HCT116 (cell line): ENCODE measurements at regions not wholly inside any gene's neighbourhood (a gene's known extent, or its start where the extent isn't known, plus 50 kb on each side); places are given as distances from the start of the nearest gene placed in this dataset.
"Not testable (repeated sequence)": the region's sequence is repeated elsewhere in the genome, so short reads cannot be mapped to it uniquely, and the experiment has no call there.

ENCODE experiments used
- ATAC-seq: fragments of 200-7000 bp; cut with Tn5 transposase; 2 replicates; pipeline ENCODE4 v1.9.1; 2020; ENCODE audit warnings: mild to moderate bottlenecking, moderate library complexity
- BruUV-seq: library from RNA; stranded (reverse); fragments of 400-500 nt; replicated peaks from 2 replicates; lab custom pipeline; 2021; lab: Mats Ljungman, UMichigan
- CTCF ChIA-PET: fragments of 300-600 bp; sonication (Branson Sonifier 250); formaldehyde crosslinking; loops from one replicate; lab custom pipeline; 2021; ENCODE audit warnings: antibody characterized with exemption; lab: Charles Lee
- POLR2A ChIA-PET: fragments of 300-600, 350-600 bp; sonication (Branson Sonifier 250); formaldehyde crosslinking; loops from one replicate; lab custom pipeline; 2021; ENCODE audit warnings: antibody characterized with exemption; lab: Charles Lee
- RAD21 ChIA-PET, 2 experiments: fragments of 300-600 bp; sonication (Branson Sonifier 250); formaldehyde crosslinking; loops; one replicate each; lab custom pipeline; 2023; ENCODE audit warnings: low total read pairs in 2 of 2; ENCODE audit not compliant: uncharacterized antibody in 2 of 2, unreplicated experiment in 2 of 2, low non-redundant PET in 1 of 2; lab: Charles Lee
- DNase-seq: peaks from one replicate; pipeline ENCODE4 v3.0.0-alpha.2; 2010; ENCODE audit warnings: low read depth, low spot score
- H2AFZ ChIP-seq: fragments of 200-600 bp; shearing (Covaris generic), sonication (generic); 2 replicates; pipeline ENCODE4 v1.6.1; 2017; ENCODE audit warnings: low read depth, mixed run types, mixed read lengths, antibody characterized with exemption, low read length; ENCODE audit not compliant: poor library complexity, severe bottlenecking
- H3K27ac ChIP-seq: 2 replicates; pipeline ENCODE4 v1.5.1; 2012; ENCODE audit warnings: low read depth, low read length
- H3K27me3 ChIP-seq: fragments of 200-600 bp; sonication (generic); 2 replicates; pipeline ENCODE4 v1.6.1; 2016; ENCODE audit warnings: mixed run types, low read length, mixed read lengths; ENCODE audit not compliant: insufficient read depth
- H3K36me3 ChIP-seq, 2 experiments: fragments of 200-500 bp in 1 of 2; fragments of 200-600 bp in 1 of 2; sonication (Bioruptor generic) in 1 of 2; sonication (generic) in 1 of 2; 2 replicates each; pipeline versions ENCODE4 v1.5.1 to v1.6.1; 2014 to 2016; ENCODE audit warnings: low read length in 2 of 2, inconsistent platforms in 1 of 2, mixed read lengths in 1 of 2, mixed run types in 1 of 2; ENCODE audit not compliant: insufficient read depth in 2 of 2, control insufficient read depth in 1 of 2
- H3K4me1 ChIP-seq, 2 experiments: fragments of 200-600 bp in 1 of 2; sonication (generic) in 1 of 2; 2 replicates each; pipeline versions ENCODE4 v1.5.1 to v1.6.1; 2012 to 2017; ENCODE audit warnings: low read length in 2 of 2, inconsistent platforms in 1 of 2, mild to moderate bottlenecking in 1 of 2, mixed read lengths in 1 of 2, mixed run types in 1 of 2, moderate library complexity in 1 of 2; ENCODE audit not compliant: insufficient read depth in 2 of 2, control insufficient read depth in 1 of 2
- H3K4me2 ChIP-seq: fragments of 200-600 bp; sonication (generic); 2 replicates; pipeline ENCODE4 v1.6.1; 2017; ENCODE audit warnings: mixed run types, low read length, mixed read lengths
- H3K4me3 ChIP-seq, 2 experiments: fragments of 200-600 bp in 1 of 2; sonication (generic) in 1 of 2; replicated peaks in 1 of 2; 2 replicates each; pipeline ENCODE4 v1.5.1; 2011 to 2016; ENCODE audit warnings: low read length in 2 of 2, control low read depth in 1 of 2, low read depth in 1 of 2, mild to moderate bottlenecking in 1 of 2, mixed read lengths in 1 of 2, mixed run types in 1 of 2
- H3K79me2 ChIP-seq: fragments of 200-600 bp; sonication (generic); 2 replicates; pipeline ENCODE4 v1.6.1; 2017; ENCODE audit warnings: mild to moderate bottlenecking, mixed run types, low read length, moderate library complexity, mixed read lengths; ENCODE audit not compliant: insufficient read depth
- H3K9ac ChIP-seq: fragments of 200-600 bp; sonication (generic); 2 replicates; pipeline ENCODE4 v1.6.1; 2016; ENCODE audit warnings: low read length, mixed read lengths
- H3K9me2 ChIP-seq: fragments of 200-600 bp; sonication (generic), shearing (Covaris generic); 2 replicates; pipeline ENCODE4 v1.6.1; 2017; ENCODE audit warnings: mixed run types, mild to moderate bottlenecking, moderate library complexity; ENCODE audit not compliant: insufficient read depth
- H3K9me3 ChIP-seq, 2 experiments: fragments of 200-500 bp in 1 of 2; fragments of 200-600 bp in 1 of 2; sonication (Bioruptor generic) in 1 of 2; sonication (generic) in 1 of 2; 2 replicates each; pipeline ENCODE4 v1.6.1; 2014 to 2017; ENCODE audit warnings: low read length in 2 of 2, mixed read lengths in 2 of 2, inconsistent platforms in 1 of 2, low read depth in 1 of 2, mild to moderate bottlenecking in 1 of 2, mixed run types in 1 of 2, moderate library complexity in 1 of 2; ENCODE audit not compliant: control insufficient read depth in 1 of 2, insufficient read depth in 1 of 2
- H4K20me1 ChIP-seq: fragments of 200-600 bp; sonication (generic), shearing (Covaris generic); 2 replicates; pipeline ENCODE4 v1.6.1; 2017; ENCODE audit warnings: mixed run types, mild to moderate bottlenecking, moderate library complexity; ENCODE audit not compliant: insufficient read depth
- EZH2phosphoT487 ChIP-seq: fragments of 200-600 bp; IDR thresholded peaks from 2 replicates; pipeline ENCODE4 v1.6.1; 2018; ENCODE audit warnings: antibody characterized with exemption, borderline replicate concordance
- FOSL1 ChIP-seq: IDR thresholded peaks from 2 replicates; pipeline ENCODE4 v1.6.1; 2012; ENCODE audit warnings: low read depth
- JUND ChIP-seq: IDR thresholded peaks from 2 replicates; pipeline ENCODE4 v1.6.1; 2012
- ZBTB33 ChIP-seq: IDR thresholded peaks from 2 replicates; pipeline ENCODE4 v1.6.1; 2011; ENCODE audit warnings: mild to moderate bottlenecking, low read length, moderate library complexity; ENCODE audit not compliant: insufficient replicate concordance; ENCODE audit errors: extremely low read depth
- intact Hi-C: fragments of 100-400 bp; cut with micrococcal nuclease; formaldehyde crosslinking; loops from 2 replicates; pipeline ENCODE4 v1.10.0; 2022

GRCh38 chr16:29233705-29234404, 172.7 kb downstream of the NPIPB11 start:
- ATAC-seq, H4K20me1 ChIP-seq, H3K27me3 ChIP-seq, H3K36me3 ChIP-seq, CTCF ChIA-PET, H3K9me3 ChIP-seq, H3K4me2 ChIP-seq, H3K9me2 ChIP-seq, POLR2A ChIA-PET, H3K4me3 ChIP-seq, DNase-seq, RAD21 ChIA-PET, H2AFZ ChIP-seq, intact Hi-C loops, H3K79me2 ChIP-seq, H3K4me1 ChIP-seq, H3K27ac ChIP-seq, H3K9ac ChIP-seq, BruUV-seq: not testable (repeated sequence)

GRCh38 chr16:29232811-29233704, 173.5 kb downstream of the NPIPB11 start:
- ChIA-PET CTCF (no interaction called here), POLR2A (no interaction called here), RAD21 (no interaction called here)
- H3K9ac ChIP-seq = no peak overlapping the region
- H3K4me3 ChIP-seq = no peak overlapping the region
- H3K9me2 ChIP-seq = no peaks in the 10 kb centered on the region
- intact Hi-C loops = no loop called here
- H4K20me1 ChIP-seq = no peaks in the 10 kb centered on the region
- no peak for TF ChIP-seq ZBTB33
- no peak for TF ChIP-seq JUND
- no peak for TF ChIP-seq EZH2phosphoT487
- TF ChIP-seq FOSL1 = no peak
- ATAC-seq (no peak), DNase-seq (no peak)
- H3K36me3 ChIP-seq = no peaks in the 10 kb centered on the region
- no peaks in the 10 kb centered on the region for H3K79me2 ChIP-seq
- H2AFZ ChIP-seq = no peak overlapping the region
- no peak overlapping the region for H3K4me2 ChIP-seq
- H3K9me3 ChIP-seq = no peaks in the 10 kb centered on the region
- no peaks in the 10 kb centered on the region for H3K27me3 ChIP-seq
- peaks cover 0 to 5% of the 10 kb centered on the region in 2 experiments; a peak in 2 of 4 replicates for H3K4me1 ChIP-seq
- BruUV-seq = no TSS peak
- no peak overlapping the region for H3K27ac ChIP-seq

GRCh38 chr16:29232160-29232705, 174.3 kb downstream of the NPIPB11 start:
- RAD21 ChIA-PET, H3K9me3 ChIP-seq, BruUV-seq: not testable (repeated sequence)

More at GRCh38 chr16:29232160-29232705, 174.3 kb downstream of the NPIPB11 start:
- H3K9ac ChIP-seq, H3K79me2 ChIP-seq, DNase-seq, H3K36me3 ChIP-seq, H3K27me3 ChIP-seq, H3K4me2 ChIP-seq, H4K20me1 ChIP-seq, H3K9me2 ChIP-seq, intact Hi-C loops, POLR2A ChIA-PET, CTCF ChIA-PET, ATAC-seq, H3K4me3 ChIP-seq, H3K27ac ChIP-seq, H3K4me1 ChIP-seq, H2AFZ ChIP-seq: not testable (repeated sequence)
